ENCODE measurements at regions not wholly inside any gene's neighbourhood (a gene's known extent, or its start where the extent isn't known, plus 50 kb on each side); places are given as distances from the start of the nearest gene placed in this dataset.

DNA sequence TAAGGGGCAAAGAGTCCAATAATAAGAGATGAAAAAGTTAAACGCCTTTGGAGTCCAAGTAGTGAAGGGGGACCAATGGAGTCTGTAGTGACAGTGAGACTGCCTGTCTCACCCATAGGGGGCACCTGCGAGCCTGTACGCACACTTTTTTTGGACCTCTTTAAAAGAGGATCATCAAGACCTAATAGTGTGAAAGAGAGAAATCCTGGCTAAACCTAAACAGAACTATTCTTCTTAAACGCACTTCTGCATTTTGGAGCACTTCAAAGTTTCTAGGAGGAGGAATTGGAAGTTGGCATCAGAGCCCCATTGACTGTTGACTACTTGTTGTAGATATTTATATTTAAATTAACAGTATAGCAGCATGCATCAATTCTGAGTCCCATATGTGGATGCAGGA is 636.1 kb upstream of the KLF4 start:
- Mint-ChIP-seq H3K9me3 (ENCODE audit: unreplicated experiment) (peaks cover 8% of the 10 kb centered on the region), H3K4me1 (ENCODE audit: insufficient read depth, unreplicated experiment) (no peaks in the 10 kb centered on the region), H3K27me3 (ENCODE audit: insufficient read depth, unreplicated experiment) (no peaks in the 10 kb centered on the region), H3K27ac (ENCODE audit: low read depth, unreplicated experiment) (no peak overlapping the region), H3K4me3 (ENCODE audit: unreplicated experiment) (no peak overlapping the region), H3K36me3 (ENCODE audit: insufficient read depth, unreplicated experiment) (no peaks in the 10 kb centered on the region)
- TF ChIP-seq, protein P1, sequence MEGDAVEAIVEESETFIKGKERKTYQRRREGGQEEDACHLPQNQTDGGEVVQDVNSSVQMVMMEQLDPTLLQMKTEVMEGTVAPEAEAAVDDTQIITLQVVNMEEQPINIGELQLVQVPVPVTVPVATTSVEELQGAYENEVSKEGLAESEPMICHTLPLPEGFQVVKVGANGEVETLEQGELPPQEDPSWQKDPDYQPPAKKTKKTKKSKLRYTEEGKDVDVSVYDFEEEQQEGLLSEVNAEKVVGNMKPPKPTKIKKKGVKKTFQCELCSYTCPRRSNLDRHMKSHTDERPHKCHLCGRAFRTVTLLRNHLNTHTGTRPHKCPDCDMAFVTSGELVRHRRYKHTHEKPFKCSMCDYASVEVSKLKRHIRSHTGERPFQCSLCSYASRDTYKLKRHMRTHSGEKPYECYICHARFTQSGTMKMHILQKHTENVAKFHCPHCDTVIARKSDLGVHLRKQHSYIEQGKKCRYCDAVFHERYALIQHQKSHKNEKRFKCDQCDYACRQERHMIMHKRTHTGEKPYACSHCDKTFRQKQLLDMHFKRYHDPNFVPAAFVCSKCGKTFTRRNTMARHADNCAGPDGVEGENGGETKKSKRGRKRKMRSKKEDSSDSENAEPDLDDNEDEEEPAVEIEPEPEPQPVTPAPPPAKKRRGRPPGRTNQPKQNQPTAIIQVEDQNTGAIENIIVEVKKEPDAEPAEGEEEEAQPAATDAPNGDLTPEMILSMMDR (IDR thresholded peaks at IDR 0.05; ENCODE audit: unreplicated experiment): peak; percentile 19
- ChIA-PET POLR2A (interaction anchor here (0.7 kb wide), 2 partner anchors 134 to 192 kb away, joined by 3 read pairs; no protein-coding TSS in a partner anchor), CTCF (no interaction called here)
- no TSS peak for BruUV-seq (replicated peaks)
- peak; percentile 18 for DNase-seq (ENCODE audit: unreplicated experiment)
- intact Hi-C loops (cut with micrococcal nuclease): no loop called here

DNA sequence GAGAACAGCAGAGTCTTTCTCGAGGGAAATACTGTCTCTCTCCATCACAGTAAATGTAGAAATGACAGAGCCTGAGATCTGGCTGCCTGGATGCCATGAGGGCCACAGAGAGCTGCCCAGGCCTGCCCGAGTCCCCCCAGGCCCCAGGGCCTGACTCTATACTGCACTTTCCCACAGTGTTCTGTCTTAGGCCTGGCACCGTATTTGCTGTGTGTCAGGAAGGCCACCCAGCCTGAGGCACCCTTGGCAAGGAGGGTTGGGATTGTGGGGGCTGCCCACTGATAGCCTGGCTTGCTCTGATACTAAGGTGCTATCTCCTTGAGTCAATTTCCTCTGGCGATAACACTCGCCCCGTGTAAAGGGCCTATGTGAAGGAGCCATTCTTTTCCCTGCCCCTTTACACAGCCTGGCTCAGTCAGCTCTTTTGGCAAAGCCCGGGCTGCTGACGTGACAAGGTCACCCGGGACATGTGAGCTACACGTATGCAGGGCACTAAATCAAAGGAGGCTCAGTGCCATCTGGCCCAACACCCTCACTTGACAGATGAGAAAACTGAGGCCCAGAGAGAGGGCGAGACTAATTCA is 630.1 kb upstream of the KLF4 start:
- H3K9me3 Mint-ChIP-seq (ENCODE audit: unreplicated experiment): peaks cover 2% of the 10 kb centered on the region
- H3K27ac Mint-ChIP-seq (ENCODE audit: low read depth, unreplicated experiment): no peak overlapping the region
- TF ChIP-seq, protein P1 (IDR thresholded peaks at IDR 0.05; ENCODE audit: unreplicated experiment): no peak
- intact Hi-C loops (cut with micrococcal nuclease): no loop called here
- ChIA-PET CTCF (no interaction called here), POLR2A (no interaction called here)
- no peaks in the 10 kb centered on the region for H3K4me1 Mint-ChIP-seq (ENCODE audit: insufficient read depth, unreplicated experiment)
- no peak overlapping the region for H3K4me3 Mint-ChIP-seq (ENCODE audit: unreplicated experiment)
- H3K27me3 Mint-ChIP-seq (ENCODE audit: insufficient read depth, unreplicated experiment): no peaks in the 10 kb centered on the region
- no peak for DNase-seq (ENCODE audit: unreplicated experiment)
- no peaks in the 10 kb centered on the region for H3K36me3 Mint-ChIP-seq (ENCODE audit: insufficient read depth, unreplicated experiment)
- BruUV-seq (replicated peaks): no TSS peak

DNA sequence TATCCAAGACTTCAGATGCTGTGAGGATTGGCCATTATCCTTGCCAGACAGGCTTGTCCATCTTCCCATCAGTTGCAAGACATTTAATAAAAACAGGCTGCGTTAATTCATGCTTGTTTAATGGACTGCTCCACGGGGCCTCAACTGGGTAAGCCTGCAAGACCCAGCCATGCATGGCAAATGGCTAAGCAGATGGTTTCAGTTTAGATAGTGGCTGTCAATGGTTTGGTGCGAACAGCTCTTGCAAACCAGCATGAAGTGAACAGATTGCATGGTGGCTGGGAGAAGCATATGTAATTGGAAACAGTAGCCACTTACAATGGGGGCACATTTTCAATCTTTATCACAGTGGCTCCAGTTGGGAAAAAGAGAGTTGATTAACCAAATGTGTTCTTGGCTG is 628.2 kb upstream of the KLF4 start:
- H3K9me3 Mint-ChIP-seq (ENCODE audit: unreplicated experiment): no peaks in the 10 kb centered on the region
- no peak overlapping the region for H3K27ac Mint-ChIP-seq (ENCODE audit: low read depth, unreplicated experiment)
- TF ChIP-seq, protein P1 (IDR thresholded peaks at IDR 0.05; ENCODE audit: unreplicated experiment): no peak
- no TSS peak for BruUV-seq (replicated peaks)
- no peak for DNase-seq (ENCODE audit: unreplicated experiment)
- H3K36me3 Mint-ChIP-seq (ENCODE audit: insufficient read depth, unreplicated experiment): no peaks in the 10 kb centered on the region
- no peak overlapping the region for H3K4me3 Mint-ChIP-seq (ENCODE audit: unreplicated experiment)
- intact Hi-C loops (cut with micrococcal nuclease): no loop called here
- no peaks in the 10 kb centered on the region for H3K27me3 Mint-ChIP-seq (ENCODE audit: insufficient read depth, unreplicated experiment)
- H3K4me1 Mint-ChIP-seq (ENCODE audit: insufficient read depth, unreplicated experiment): no peaks in the 10 kb centered on the region
- CTCF ChIA-PET: interaction anchor here (0.6 kb wide), 1 partner anchor 652 kb away, joined by 4 read pairs; no protein-coding TSS in a partner anchor
- POLR2A ChIA-PET: no interaction called here

- no peaks in the 10 kb centered on the region for H3K36me3 Mint-ChIP-seq (ENCODE audit: insufficient read depth, unreplicated experiment)
These were observed 627.7 kb upstream of the KLF4 start for GRCh38 chr9:108117306-108117705.

More at GRCh38 chr9:108117306-108117705, 627.7 kb upstream of the KLF4 start:
- no peak overlapping the region for H3K4me3 Mint-ChIP-seq (ENCODE audit: unreplicated experiment)
- no peaks in the 10 kb centered on the region for H3K27me3 Mint-ChIP-seq (ENCODE audit: insufficient read depth, unreplicated experiment)
- TF ChIP-seq, protein P1 (IDR thresholded peaks at IDR 0.05; ENCODE audit: unreplicated experiment): no peak
- ChIA-PET CTCF (interaction anchor here (0.6 kb wide), 1 partner anchor 651 kb away, joined by 4 read pairs; no protein-coding TSS in a partner anchor), POLR2A (no interaction called here)
- H3K4me1 Mint-ChIP-seq (ENCODE audit: insufficient read depth, unreplicated experiment): no peaks in the 10 kb centered on the region
- intact Hi-C loops (cut with micrococcal nuclease): no loop called here
- DNase-seq (ENCODE audit: unreplicated experiment): no peak
- no peak overlapping the region for H3K27ac Mint-ChIP-seq (ENCODE audit: low read depth, unreplicated experiment)
- H3K9me3 Mint-ChIP-seq (ENCODE audit: unreplicated experiment): no peaks in the 10 kb centered on the region
- BruUV-seq (replicated peaks): no TSS peak
